H9 (cell line): ENCODE measurements at regions not wholly inside any gene's neighbourhood (a gene's known extent, or its start where the extent isn't known, plus 50 kb on each side); places are given as distances from the start of the nearest gene placed in this dataset.

Experiments
- DNase-seq: peaks from one replicate; pipeline ENCODE4 v3.0.0-alpha.2; 2017
- H2AFZ ChIP-seq: one replicate; pipeline ENCODE4 v1.6.1; 2013; ENCODE audit warnings: mild to moderate bottlenecking, low read length, control low read depth, moderate library complexity
- H2AK5ac ChIP-seq: 2 replicates; pipeline ENCODE4 v1.6.1; 2013; ENCODE audit warnings: low read length, control low read depth, mixed read lengths; ENCODE audit not compliant: insufficient read length
- H2BK120ac ChIP-seq: one replicate; pipeline ENCODE4 v1.6.1; 2013; ENCODE audit warnings: low read depth, mild to moderate bottlenecking, low read length, control low read depth, inconsistent platforms; ENCODE audit not compliant: poor library complexity, severe bottlenecking
- H2BK12ac ChIP-seq: 2 replicates; pipeline ENCODE4 v1.6.1; 2013; ENCODE audit warnings: low read length, control low read depth, mixed read lengths, low read depth; ENCODE audit not compliant: insufficient read length
- H2BK15ac ChIP-seq: 2 replicates; pipeline ENCODE4 v1.6.1; 2013; ENCODE audit warnings: low read depth, low read length, control low read depth
- H2BK20ac ChIP-seq: one replicate; pipeline ENCODE4 v1.6.1; 2013; ENCODE audit warnings: low read depth, mild to moderate bottlenecking, low read length, control low read depth, inconsistent platforms; ENCODE audit not compliant: poor library complexity, severe bottlenecking
- H2BK5ac ChIP-seq: 2 replicates; pipeline ENCODE4 v1.6.1; 2013; ENCODE audit warnings: low read length, control low read depth, mixed read lengths; ENCODE audit not compliant: insufficient read length
- H3K14ac ChIP-seq: 2 replicates; pipeline ENCODE4 v1.6.1; 2013; ENCODE audit warnings: low read length, control low read depth; ENCODE audit not compliant: insufficient read depth
- H3K18ac ChIP-seq: 2 replicates; pipeline ENCODE4 v1.6.1; 2013; ENCODE audit warnings: low read depth, mild to moderate bottlenecking, mixed read lengths, low read length, control low read depth; ENCODE audit not compliant: insufficient read length
- H3K23ac ChIP-seq: 2 replicates; pipeline ENCODE4 v1.6.1; 2013; ENCODE audit warnings: low read length, control low read depth, mixed read lengths, low read depth; ENCODE audit not compliant: insufficient read length
- H3K23me2 ChIP-seq: 2 replicates; pipeline ENCODE4 v1.6.1; 2013; ENCODE audit warnings: low read depth, mild to moderate bottlenecking, mixed read lengths, low read length, control low read depth; ENCODE audit not compliant: insufficient read length, poor library complexity, severe bottlenecking
- H3K27ac ChIP-seq: 2 replicates; pipeline ENCODE4 v1.5.1; 2013; ENCODE audit warnings: low read length, control low read depth, mixed read lengths, low read depth; ENCODE audit not compliant: insufficient read length
- H3K27me3 ChIP-seq: 2 replicates; pipeline ENCODE4 v1.6.1; 2013; ENCODE audit warnings: low read length, control low read depth, inconsistent platforms; ENCODE audit not compliant: insufficient read depth
- H3K4ac ChIP-seq: 2 replicates; pipeline ENCODE4 v1.6.1; 2013; ENCODE audit warnings: low read depth, mild to moderate bottlenecking, control low read depth, inconsistent platforms, low read length, moderate library complexity
- H3K4me1 ChIP-seq: 2 replicates; pipeline ENCODE4 v1.6.1; 2013; ENCODE audit warnings: low read length, control low read depth, inconsistent platforms; ENCODE audit not compliant: insufficient read depth
- H3K4me2 ChIP-seq: 2 replicates; pipeline ENCODE4 v1.6.1; 2013; ENCODE audit warnings: low read length, control low read depth, mixed read lengths; ENCODE audit not compliant: insufficient read length, insufficient read depth
- H3K56ac ChIP-seq: 2 replicates; pipeline ENCODE4 v1.6.1; 2013; ENCODE audit warnings: low read depth, mild to moderate bottlenecking, mixed read lengths, low read length, control low read depth; ENCODE audit not compliant: insufficient read length
- H3K79me1 ChIP-seq: 2 replicates; pipeline ENCODE4 v1.6.1; 2013; ENCODE audit warnings: low read depth, mild to moderate bottlenecking, moderate library complexity, low read length, control low read depth, inconsistent platforms; ENCODE audit not compliant: insufficient read depth, poor library complexity, severe bottlenecking
- H3K79me2 ChIP-seq: 2 replicates; pipeline ENCODE4 v1.6.1; 2013; ENCODE audit warnings: low read length, control low read depth, inconsistent platforms; ENCODE audit not compliant: insufficient read depth
- H3K9ac ChIP-seq: 2 replicates; pipeline ENCODE4 v1.6.1; 2013; ENCODE audit warnings: low read length, control low read depth, mixed read lengths; ENCODE audit not compliant: insufficient read length; ENCODE audit errors: extremely low read depth
- H3K9me3 ChIP-seq: one replicate; pipeline ENCODE4 v1.6.1; 2013; ENCODE audit warnings: low read depth, low read length, inconsistent platforms; ENCODE audit not compliant: control insufficient read depth
- H3T11ph ChIP-seq: one replicate; pipeline ENCODE4 v1.6.1; 2013; ENCODE audit warnings: mild to moderate bottlenecking, low read length, control low read depth, inconsistent platforms
- H4K20me1 ChIP-seq: one replicate; pipeline ENCODE4 v1.6.1; 2013; ENCODE audit not compliant: control insufficient read depth, insufficient read length, insufficient read depth
- H4K5ac ChIP-seq: 2 replicates; pipeline ENCODE4 v1.6.1; 2013; ENCODE audit warnings: low read depth, mild to moderate bottlenecking, mixed read lengths, low read length, control low read depth; ENCODE audit not compliant: insufficient read length
- H4K8ac ChIP-seq: replicated peaks from 2 replicates; pipeline ENCODE4 v1.6.1; 2013; ENCODE audit warnings: low read length, control low read depth, mixed read lengths, low read depth; ENCODE audit not compliant: insufficient read length
- H4K91ac ChIP-seq: 2 replicates; pipeline ENCODE4 v1.6.1; 2013; ENCODE audit warnings: low read depth, mild to moderate bottlenecking, moderate library complexity, mixed read lengths, low read length, control low read depth; ENCODE audit not compliant: insufficient read length
- H3K27ac Mint-ChIP-seq, 3 experiments: 2 replicates in 2 of 3; 3 replicates in 1 of 3; pipeline ENCODE4 v1.8.0; 2020 to 2021; ENCODE audit warnings: mixed read lengths in 3 of 3, mild to moderate bottlenecking in 1 of 3, moderate library complexity in 1 of 3
- H3K27me3 Mint-ChIP-seq: 2 replicates; pipeline ENCODE4 v1.8.0; 2021; ENCODE audit warnings: low read depth, mild to moderate bottlenecking, moderate library complexity, mixed read lengths
- H3K36me3 Mint-ChIP-seq, 3 experiments: 2 replicates in 2 of 3; 3 replicates in 1 of 3; pipeline ENCODE4 v1.8.0; 2020 to 2021; ENCODE audit warnings: low read depth in 3 of 3, mixed read lengths in 3 of 3; ENCODE audit not compliant: insufficient read depth in 1 of 3
- H3K4me1 Mint-ChIP-seq, 2 experiments: 2 replicates each; pipeline ENCODE4 v1.8.0; 2020; ENCODE audit warnings: mixed read lengths in 2 of 2
- H3K4me3 Mint-ChIP-seq, 2 experiments: 2 replicates in 1 of 2; 3 replicates in 1 of 2; pipeline ENCODE4 v1.8.0; 2020 to 2021; ENCODE audit warnings: mild to moderate bottlenecking in 2 of 2, mixed read lengths in 2 of 2, moderate library complexity in 1 of 2
- H3K9me3 Mint-ChIP-seq, 2 experiments: 2 replicates in 1 of 2; 3 replicates in 1 of 2; pipeline ENCODE4 v1.8.0; 2020; ENCODE audit warnings: mild to moderate bottlenecking in 2 of 2, mixed read lengths in 2 of 2, moderate library complexity in 1 of 2
- WGBS: extraction: QIAGEN DNeasy Blood & Tissue Kit; methylation state at CpG from one replicate; pipeline ENCODE4 v1.1.7; 2013; ENCODE audit warnings: missing lambda C conversion rate, low lambda C conversion rate, mixed read lengths; ENCODE audit not compliant: insufficient read length; ENCODE audit errors: extremely low coverage; 5-methylcytosine and 5-hydroxymethylcytosine counted together
- TF ChIP-seq, protein P1 (sequence below): fragments of 200-600 bp; sonication (generic); conservative IDR thresholded peaks from 3 replicates; pipeline ENCODE4 v1.8.0; 2021; ENCODE audit warnings: antibody characterized with exemption, mild to moderate bottlenecking

DNA sequence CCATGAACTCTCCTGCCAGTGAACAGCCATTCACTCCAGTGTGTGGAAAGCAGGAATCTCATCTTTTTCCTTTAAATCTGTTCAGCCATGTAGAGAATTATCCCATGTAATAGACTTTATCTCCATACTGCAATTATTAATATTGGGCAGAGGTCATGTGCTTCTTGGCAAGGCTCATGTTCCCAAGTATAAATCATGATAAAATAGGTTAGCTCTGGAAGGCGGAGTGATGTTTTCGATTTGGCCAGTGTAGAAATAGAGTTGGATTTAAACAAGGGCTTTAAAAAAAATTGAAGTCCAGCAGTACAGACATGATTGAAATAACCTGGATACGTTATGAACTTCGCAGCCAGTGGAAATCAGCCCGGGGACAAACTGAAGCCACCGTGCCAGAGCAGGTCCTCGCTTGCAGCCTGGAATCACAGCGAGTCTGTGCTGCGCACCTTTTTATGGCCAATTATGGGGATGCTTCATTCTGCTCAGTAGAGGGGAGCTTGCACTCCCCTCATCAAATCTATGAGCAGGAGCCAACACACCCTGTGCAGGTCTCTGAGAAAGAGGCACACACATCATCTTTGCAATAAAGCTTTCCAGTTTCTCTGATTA, 654.0 kb upstream of the MKI67 start:
- no peaks in the 10 kb centered on the region for H3K79me2 ChIP-seq
- H4K20me1 ChIP-seq, result no peaks in the 10 kb centered on the region
- no peaks in the 10 kb centered on the region for H3K27me3 ChIP-seq
- no peak overlapping the region for H4K8ac ChIP-seq
- H3K4me1 ChIP-seq, result no peaks in the 10 kb centered on the region
- H3K27ac ChIP-seq, result no peak overlapping the region
- no peak overlapping the region for H2BK15ac ChIP-seq
- H3K18ac ChIP-seq, result no peak overlapping the region
- Mint-ChIP-seq H3K9me3 (no peaks in the 10 kb centered on the region; a peak in 1 of 5 replicates), H3K36me3 (no peaks in the 10 kb centered on the region), H3K4me3 (no peak overlapping the region), H3K27me3 (no peaks in the 10 kb centered on the region), H3K4me1 (peaks cover 2 to 10% of the 10 kb centered on the region in 2 experiments), H3K27ac (no peak overlapping the region)
- no peak overlapping the region for H3T11ph ChIP-seq
- no peak overlapping the region for H3K4ac ChIP-seq
- WGBS, result no CpG with 5 or more reads among the region's 9 CpGs
- H3K9me3 ChIP-seq, result no peaks in the 10 kb centered on the region
- no peak overlapping the region for H2BK5ac ChIP-seq
- H3K9ac ChIP-seq, result no peak overlapping the region
- no peak overlapping the region for H2BK20ac ChIP-seq
- no peaks in the 10 kb centered on the region for H3K79me1 ChIP-seq
- no peak overlapping the region for H2AFZ ChIP-seq
- H3K56ac ChIP-seq, result no peak overlapping the region
- H2BK12ac ChIP-seq, result no peak overlapping the region
- DNase-seq, result no peak
- H3K23ac ChIP-seq, result no peak overlapping the region
- no peak overlapping the region for H2BK120ac ChIP-seq
- no peak overlapping the region for H3K4me2 ChIP-seq
- TF ChIP-seq, protein P1, sequence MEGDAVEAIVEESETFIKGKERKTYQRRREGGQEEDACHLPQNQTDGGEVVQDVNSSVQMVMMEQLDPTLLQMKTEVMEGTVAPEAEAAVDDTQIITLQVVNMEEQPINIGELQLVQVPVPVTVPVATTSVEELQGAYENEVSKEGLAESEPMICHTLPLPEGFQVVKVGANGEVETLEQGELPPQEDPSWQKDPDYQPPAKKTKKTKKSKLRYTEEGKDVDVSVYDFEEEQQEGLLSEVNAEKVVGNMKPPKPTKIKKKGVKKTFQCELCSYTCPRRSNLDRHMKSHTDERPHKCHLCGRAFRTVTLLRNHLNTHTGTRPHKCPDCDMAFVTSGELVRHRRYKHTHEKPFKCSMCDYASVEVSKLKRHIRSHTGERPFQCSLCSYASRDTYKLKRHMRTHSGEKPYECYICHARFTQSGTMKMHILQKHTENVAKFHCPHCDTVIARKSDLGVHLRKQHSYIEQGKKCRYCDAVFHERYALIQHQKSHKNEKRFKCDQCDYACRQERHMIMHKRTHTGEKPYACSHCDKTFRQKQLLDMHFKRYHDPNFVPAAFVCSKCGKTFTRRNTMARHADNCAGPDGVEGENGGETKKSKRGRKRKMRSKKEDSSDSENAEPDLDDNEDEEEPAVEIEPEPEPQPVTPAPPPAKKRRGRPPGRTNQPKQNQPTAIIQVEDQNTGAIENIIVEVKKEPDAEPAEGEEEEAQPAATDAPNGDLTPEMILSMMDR, result no peak
- no peak overlapping the region for H4K91ac ChIP-seq
- no peaks in the 10 kb centered on the region for H3K23me2 ChIP-seq
- H2AK5ac ChIP-seq, result no peak overlapping the region
- H4K5ac ChIP-seq, result no peak overlapping the region
- no peak overlapping the region for H3K14ac ChIP-seq
